Peyer's patch (tissue), 4 donors: ENCODE measurements at regions not wholly inside any gene's neighbourhood (a gene's known extent, or its start where the extent isn't known, plus 50 kb on each side); places are given as distances from the start of the nearest gene placed in this dataset.

Experiments used
- CTCF ChIP-seq, 6 experiments: fragments of 450-650 bp in 4 of 6; fragments of 200-600 bp in 2 of 6; sonication (generic) in 1 of 6; IDR thresholded peaks; one replicate each; pipeline ENCODE4 v1.5.1; 2017 to 2019; ENCODE audit warnings: antibody characterized with exemption in 6 of 6, mild to moderate bottlenecking in 3 of 6, moderate library complexity in 1 of 6
- POLR2A ChIP-seq, 2 donors: fragments of 450-650 bp; IDR thresholded peaks; one replicate each; pipeline ENCODE4 v1.5.1; 2017; ENCODE audit warnings: antibody characterized with exemption in 2 of 2, mild to moderate bottlenecking in 2 of 2, moderate library complexity in 2 of 2

- TF ChIP-seq CTCF (IDR thresholded peaks at IDR 0.05), result no peak
- no peak for TF ChIP-seq POLR2A (IDR thresholded peaks at IDR 0.05)
Measured at GRCh38 chr3:72247645-72248388, 462.9 kb upstream of the PROK2 start.
